ENCODE measurements at regions not wholly inside any gene's neighbourhood (a gene's known extent, or its start where the extent isn't known, plus 50 kb on each side); places are given as distances from the start of the nearest gene placed in this dataset.

DNA sequence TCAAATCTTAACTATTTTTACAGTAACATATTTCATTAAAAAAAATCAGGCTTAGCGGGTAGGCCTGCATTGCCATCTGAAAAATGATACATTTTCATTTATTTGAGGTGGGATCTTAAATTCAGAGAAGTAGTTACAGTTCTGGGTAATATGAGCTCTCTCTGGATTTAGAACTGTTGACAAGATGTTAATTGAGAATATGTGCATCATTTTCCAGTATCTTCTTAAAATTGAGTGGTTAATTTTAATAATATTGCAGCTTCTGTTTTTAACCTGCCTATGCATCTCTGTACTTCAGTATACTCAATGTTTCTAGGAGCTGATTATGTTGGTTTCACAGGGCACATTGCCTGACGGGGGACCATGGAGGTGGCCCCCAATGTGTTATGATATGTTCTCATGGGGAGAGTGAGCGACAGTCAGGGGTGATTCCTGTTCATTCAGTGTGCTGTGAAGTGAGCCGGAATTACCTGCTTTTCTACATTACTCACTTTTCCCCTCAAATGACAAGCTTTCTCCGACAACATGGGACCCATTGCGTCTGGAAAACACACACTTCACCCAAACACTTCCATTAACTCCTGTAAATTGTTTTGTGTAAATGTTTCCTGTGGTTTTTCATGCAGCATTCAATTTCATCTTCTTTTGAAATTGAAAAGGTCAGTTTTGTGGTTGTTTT is 406.2 kb downstream of the MTX2 start:
- H3K27me3 ChIP-seq (ENCODE audit: control insufficient read depth, insufficient read depth, low read length) = no peaks in the 10 kb centered on the region
- DNase-seq (ENCODE audit: low read depth) = no peak
- no peaks in the 10 kb centered on the region for H3K36me3 ChIP-seq (ENCODE audit: control insufficient read depth, insufficient read depth, low read length)
- no peak overlapping the region for H3K4me3 ChIP-seq (ENCODE audit: low read depth, low read length)
- no peak for TF ChIP-seq CTCF (IDR thresholded peaks at IDR 0.05; ENCODE audit: insufficient read depth, low read length, poor library complexity, severe bottlenecking)

DNA sequence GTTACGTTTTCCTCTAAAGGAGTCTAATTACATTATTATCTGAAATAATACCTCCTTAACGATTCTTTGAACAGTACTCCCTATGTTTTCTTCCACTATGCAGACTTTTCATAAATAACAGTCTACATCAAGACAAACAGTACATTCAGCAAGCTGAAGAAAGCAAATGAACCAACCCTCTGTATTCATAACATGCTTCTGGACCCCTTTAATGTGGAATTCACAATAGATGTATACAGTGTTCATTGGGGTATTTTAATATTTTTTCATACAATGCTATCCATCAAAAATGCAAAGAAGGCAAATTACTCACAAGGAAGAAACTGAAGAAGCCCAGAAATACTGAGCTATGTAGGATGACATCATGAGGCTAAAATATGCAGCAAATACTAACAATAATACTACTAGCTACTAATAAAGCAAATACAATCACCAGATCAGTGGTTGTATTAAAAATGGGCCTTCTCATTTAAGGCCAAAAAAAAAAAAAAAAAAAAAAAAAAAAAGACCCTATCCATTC is 408.6 kb downstream of the MTX2 start:
- DNase-seq (ENCODE audit: low read depth) = no peak
- no peak for TF ChIP-seq CTCF (IDR thresholded peaks at IDR 0.05; ENCODE audit: insufficient read depth, low read length, poor library complexity, severe bottlenecking)
- H3K4me3 ChIP-seq (ENCODE audit: low read depth, low read length) = no peak overlapping the region
- no peaks in the 10 kb centered on the region for H3K36me3 ChIP-seq (ENCODE audit: control insufficient read depth, insufficient read depth, low read length)
- no peaks in the 10 kb centered on the region for H3K27me3 ChIP-seq (ENCODE audit: control insufficient read depth, insufficient read depth, low read length)

DNA sequence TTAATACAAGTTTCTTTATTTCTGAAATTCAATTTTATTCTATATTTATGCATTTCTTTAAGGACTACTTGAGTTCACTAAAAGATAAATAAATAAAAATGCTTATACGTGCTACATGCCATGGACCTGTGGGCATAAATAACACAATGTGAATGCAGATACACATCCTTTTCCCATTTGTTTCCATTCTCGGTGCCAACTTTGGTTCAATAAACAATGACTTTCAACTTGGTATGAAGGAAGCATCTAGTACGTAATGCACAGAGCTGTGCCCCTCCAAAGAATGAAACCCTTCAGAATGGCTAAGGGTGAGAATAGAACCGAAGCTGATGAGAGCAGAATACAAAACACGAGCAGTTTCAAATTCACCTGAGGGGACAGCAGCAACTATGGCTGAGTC is 409.3 kb downstream of the MTX2 start:
- TF ChIP-seq CTCF (IDR thresholded peaks at IDR 0.05; ENCODE audit: insufficient read depth, low read length, poor library complexity, severe bottlenecking) = no peak
- H3K27me3 ChIP-seq (ENCODE audit: control insufficient read depth, insufficient read depth, low read length) = no peaks in the 10 kb centered on the region
- no peak for DNase-seq (ENCODE audit: low read depth)
- no peaks in the 10 kb centered on the region for H3K36me3 ChIP-seq (ENCODE audit: control insufficient read depth, insufficient read depth, low read length)
- no peak overlapping the region for H3K4me3 ChIP-seq (ENCODE audit: low read depth, low read length)

GRCh38 chr2:176679061-176679669 is 409.9 kb downstream of the MTX2 start:
- no peak for TF ChIP-seq CTCF (IDR thresholded peaks at IDR 0.05; ENCODE audit: insufficient read depth, low read length, poor library complexity, severe bottlenecking)
- no peak for DNase-seq (ENCODE audit: low read depth)
- Histone ChIP-seq H3K27me3 (ENCODE audit: control insufficient read depth, insufficient read depth, low read length) (no peaks in the 10 kb centered on the region), H3K36me3 (ENCODE audit: control insufficient read depth, insufficient read depth, low read length) (no peaks in the 10 kb centered on the region), H3K4me3 (ENCODE audit: low read depth, low read length) (no peak overlapping the region)

DNA sequence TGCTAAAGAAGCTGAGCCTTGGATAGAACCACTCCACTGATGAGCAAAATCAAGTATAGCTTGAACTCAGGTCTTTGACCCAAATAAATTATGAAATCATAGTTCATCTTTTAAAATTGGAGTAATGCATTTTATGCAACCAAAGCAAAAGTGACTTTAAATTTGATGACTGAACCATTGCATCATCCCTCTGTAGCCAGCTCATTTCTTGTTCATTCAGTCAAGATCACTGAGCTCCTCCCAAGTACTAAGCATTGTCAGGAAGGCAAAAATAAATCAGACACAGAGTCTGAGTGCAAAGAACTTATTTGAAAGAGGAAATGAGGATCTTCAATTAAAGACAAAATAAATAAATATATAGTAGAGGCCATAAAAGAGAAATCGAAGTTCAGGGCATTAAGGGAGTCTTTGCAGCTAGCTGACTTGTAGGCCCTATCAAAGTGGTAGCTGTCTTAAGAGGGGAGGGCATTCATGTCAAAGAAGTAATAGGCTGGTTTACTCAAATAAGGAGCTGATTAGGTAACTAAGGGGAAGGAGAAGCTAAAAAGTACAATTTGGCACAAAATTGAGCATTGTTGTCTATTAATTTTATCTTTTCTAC is 411.8 kb downstream of the MTX2 start:
- no peak for TF ChIP-seq CTCF (IDR thresholded peaks at IDR 0.05; ENCODE audit: insufficient read depth, low read length, poor library complexity, severe bottlenecking)
- Histone ChIP-seq H3K27me3 (ENCODE audit: control insufficient read depth, insufficient read depth, low read length) (no peaks in the 10 kb centered on the region), H3K4me3 (ENCODE audit: low read depth, low read length) (no peak overlapping the region), H3K36me3 (ENCODE audit: control insufficient read depth, insufficient read depth, low read length) (no peaks in the 10 kb centered on the region)
- DNase-seq (ENCODE audit: low read depth) = no peak
